Tibial nerve (tissue), 4 donors: ENCODE measurements at regions not wholly inside any gene's neighbourhood (a gene's known extent, or its start where the extent isn't known, plus 50 kb on each side); places are given as distances from the start of the nearest gene placed in this dataset.

Experiments
- DNase-seq, 2 donors: peaks; one replicate each; pipeline ENCODE4 v3.0.0-alpha.2; 2019; ENCODE audit warnings: low spot score in 2 of 2
- H3K27ac ChIP-seq, 4 donors: fragments of 200-600 bp; sonication (generic) in 3 of 4; one replicate each; pipeline ENCODE4 v1.5.1; 2017 to 2019; ENCODE audit warnings: mild to moderate bottlenecking in 1 of 4
- H3K27me3 ChIP-seq, 2 donors: fragments of 200-600 bp; sonication (generic) in 1 of 2; one replicate each; pipeline versions ENCODE4 v1.5.1 to v1.6.0; 2017 to 2019
- H3K36me3 ChIP-seq, 3 donors: fragments of 200-600 bp; sonication (generic); one replicate each; pipeline ENCODE4 v1.5.1; 2018 to 2019
- H3K4me1 ChIP-seq, 4 donors: fragments of 200-600 bp; sonication (generic) in 3 of 4; one replicate each; pipeline ENCODE4 v1.5.1; 2017 to 2019
- H3K4me3 ChIP-seq, 4 donors: fragments of 200-600 bp; sonication (generic) in 3 of 4; one replicate each; pipeline ENCODE4 v1.5.1; 2017 to 2019; ENCODE audit warnings: mild to moderate bottlenecking in 1 of 4, moderate library complexity in 1 of 4
- H3K9me3 ChIP-seq, 4 donors: fragments of 200-600 bp; sonication (generic) in 3 of 4; one replicate each; pipeline ENCODE4 v1.5.1; 2017 to 2019
- EP300 ChIP-seq, 2 donors: sonication (generic); formaldehyde crosslinking; IDR thresholded peaks; one replicate each; pipeline ENCODE4 v1.6.1; 2017; ENCODE audit warnings: antibody characterized with exemption in 2 of 2, mild to moderate bottlenecking in 1 of 2
- POLR2A ChIP-seq, 2 donors: fragments of 450-650 bp; IDR thresholded peaks; one replicate each; pipeline ENCODE4 v1.6.1; 2017; ENCODE audit warnings: antibody characterized with exemption in 2 of 2, mild to moderate bottlenecking in 2 of 2, moderate library complexity in 2 of 2
- WGBS, 2 donors: methylation state at CpG; one replicate each; pipeline ENCODE4 v1.1.5; 2018; 5-methylcytosine and 5-hydroxymethylcytosine counted together
- TF ChIP-seq, protein P1 (sequence below), 5 experiments: fragments of 200-600 bp in 3 of 5; fragments of 450-650 bp in 2 of 5; sonication (generic) in 3 of 5; IDR thresholded peaks; one replicate each; pipeline ENCODE4 v1.5.1; 2016 to 2019; ENCODE audit warnings: antibody characterized with exemption in 5 of 5, mild to moderate bottlenecking in 3 of 5, moderate library complexity in 2 of 5

- DNase-seq: no peak
- no peaks in the 10 kb centered on the region for H3K4me1 ChIP-seq
- TF ChIP-seq POLR2A (IDR thresholded peaks at IDR 0.05) (no peak), EP300 (IDR thresholded peaks at IDR 0.05) (no peak)
- TF ChIP-seq, protein P1, sequence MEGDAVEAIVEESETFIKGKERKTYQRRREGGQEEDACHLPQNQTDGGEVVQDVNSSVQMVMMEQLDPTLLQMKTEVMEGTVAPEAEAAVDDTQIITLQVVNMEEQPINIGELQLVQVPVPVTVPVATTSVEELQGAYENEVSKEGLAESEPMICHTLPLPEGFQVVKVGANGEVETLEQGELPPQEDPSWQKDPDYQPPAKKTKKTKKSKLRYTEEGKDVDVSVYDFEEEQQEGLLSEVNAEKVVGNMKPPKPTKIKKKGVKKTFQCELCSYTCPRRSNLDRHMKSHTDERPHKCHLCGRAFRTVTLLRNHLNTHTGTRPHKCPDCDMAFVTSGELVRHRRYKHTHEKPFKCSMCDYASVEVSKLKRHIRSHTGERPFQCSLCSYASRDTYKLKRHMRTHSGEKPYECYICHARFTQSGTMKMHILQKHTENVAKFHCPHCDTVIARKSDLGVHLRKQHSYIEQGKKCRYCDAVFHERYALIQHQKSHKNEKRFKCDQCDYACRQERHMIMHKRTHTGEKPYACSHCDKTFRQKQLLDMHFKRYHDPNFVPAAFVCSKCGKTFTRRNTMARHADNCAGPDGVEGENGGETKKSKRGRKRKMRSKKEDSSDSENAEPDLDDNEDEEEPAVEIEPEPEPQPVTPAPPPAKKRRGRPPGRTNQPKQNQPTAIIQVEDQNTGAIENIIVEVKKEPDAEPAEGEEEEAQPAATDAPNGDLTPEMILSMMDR (IDR thresholded peaks at IDR 0.05): no peak
- H3K4me3 ChIP-seq: no peak overlapping the region
- H3K36me3 ChIP-seq: no peaks in the 10 kb centered on the region
- no peaks in the 10 kb centered on the region for H3K27me3 ChIP-seq
- WGBS, 2 donors: 88 to 89% methylated on average over 4 of the region's 4 CpGs
- no peaks in the 10 kb centered on the region for H3K9me3 ChIP-seq
- H3K27ac ChIP-seq: no peak overlapping the region
Measured at GRCh38 chr5:8913522-8913921, 632.4 kb downstream of the SEMA5A start.

DNA sequence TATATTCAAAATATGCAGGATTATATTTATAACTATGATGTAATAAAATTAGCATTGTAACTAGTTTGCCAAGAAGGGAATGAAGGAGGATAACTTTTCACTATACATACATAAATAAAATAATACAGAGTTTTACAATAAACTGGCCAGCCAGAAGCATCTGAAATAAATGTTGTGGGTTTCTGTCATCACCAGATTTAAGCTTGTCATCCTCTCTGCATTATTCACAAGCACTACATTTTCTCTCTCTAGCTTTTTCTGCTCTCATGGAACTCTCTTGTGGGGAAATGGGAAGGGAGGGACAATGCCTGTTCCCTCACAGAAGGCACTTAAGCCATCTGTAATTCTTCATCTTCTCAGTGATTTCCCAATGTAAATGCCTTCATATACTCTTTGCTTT, 626.8 kb downstream of the SEMA5A start:
- peaks cover 0 to 3% (median 0%) of the 10 kb centered on the region in 4 donors for H3K9me3 ChIP-seq
- H3K36me3 ChIP-seq: no peaks in the 10 kb centered on the region
- TF ChIP-seq, protein P1 (IDR thresholded peaks at IDR 0.05): no peak
- TF ChIP-seq EP300 (IDR thresholded peaks at IDR 0.05) (no peak), POLR2A (IDR thresholded peaks at IDR 0.05) (no peak)
- no peak for DNase-seq
- H3K4me1 ChIP-seq: no peaks in the 10 kb centered on the region
- H3K27me3 ChIP-seq: no peaks in the 10 kb centered on the region
- no peak overlapping the region for H3K27ac ChIP-seq
- no peak overlapping the region for H3K4me3 ChIP-seq

- Histone ChIP-seq H3K27me3 (no peaks in the 10 kb centered on the region), H3K4me1 (no peaks in the 10 kb centered on the region), H3K4me3 (no peak overlapping the region), H3K27ac (no peak overlapping the region), H3K36me3 (no peaks in the 10 kb centered on the region), H3K9me3 (peaks cover 0 to 3% (median 0%) of the 10 kb centered on the region in 4 donors)
- no peak for TF ChIP-seq POLR2A (IDR thresholded peaks at IDR 0.05)
- TF ChIP-seq, protein P1 (IDR thresholded peaks at IDR 0.05): no peak
- TF ChIP-seq EP300 (IDR thresholded peaks at IDR 0.05): no peak
- WGBS, 2 donors: 43 to 50% methylated on average over 1 of the region's 1 CpG
- no peak for DNase-seq
Measured at GRCh38 chr5:8923526-8923925, 622.3 kb downstream of the SEMA5A start.

DNA sequence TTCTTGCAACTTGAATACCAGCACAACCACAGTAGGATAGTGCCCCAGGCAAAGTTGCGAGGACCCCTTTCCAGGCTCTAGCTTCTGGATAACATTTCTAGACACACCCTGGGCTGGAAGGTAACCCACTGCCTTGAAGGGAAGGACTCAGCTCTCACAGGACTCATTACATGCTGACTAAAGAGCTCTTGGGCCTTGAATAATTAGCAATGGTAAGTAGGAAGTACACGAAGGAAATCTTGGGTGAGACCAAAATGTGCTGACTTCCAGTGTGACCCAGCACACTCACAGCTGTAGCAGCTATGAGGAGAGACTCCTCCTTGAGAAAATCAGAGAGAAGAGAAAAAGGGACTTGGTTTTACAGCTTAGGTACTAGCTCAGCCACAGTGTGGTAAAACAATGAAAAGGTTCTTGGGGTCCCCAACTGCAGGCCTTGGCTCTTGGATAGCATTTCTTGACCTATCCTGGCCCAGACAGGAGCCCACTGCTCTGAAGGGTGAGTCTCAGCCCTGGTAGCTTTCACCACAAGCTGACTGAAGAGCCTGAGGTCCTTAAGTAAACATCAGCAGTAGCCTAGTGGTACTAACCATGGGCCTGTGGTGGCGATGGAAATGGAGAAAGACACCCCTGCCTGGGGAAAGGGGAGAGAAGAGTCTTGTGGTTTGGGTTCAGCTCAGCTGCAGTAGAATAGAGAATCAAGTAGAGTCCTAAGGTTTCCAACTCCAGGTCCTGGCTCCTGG, 621.7 kb downstream of the SEMA5A start:
- TF ChIP-seq EP300 (IDR thresholded peaks at IDR 0.05) (no peak), POLR2A (IDR thresholded peaks at IDR 0.05) (no peak)
- TF ChIP-seq, protein P1 (IDR thresholded peaks at IDR 0.05): no peak
- no peaks in the 10 kb centered on the region for H3K27me3 ChIP-seq
- no peaks in the 10 kb centered on the region for H3K4me1 ChIP-seq
- no peak for DNase-seq
- H3K9me3 ChIP-seq: peaks cover 0 to 3% (median 0%) of the 10 kb centered on the region in 4 donors
- H3K27ac ChIP-seq: no peak overlapping the region
- H3K36me3 ChIP-seq: no peaks in the 10 kb centered on the region
- 71 to 84% methylated on average over 3 of the region's 3 CpGs for WGBS, 2 donors
- H3K4me3 ChIP-seq: no peak overlapping the region

DNA sequence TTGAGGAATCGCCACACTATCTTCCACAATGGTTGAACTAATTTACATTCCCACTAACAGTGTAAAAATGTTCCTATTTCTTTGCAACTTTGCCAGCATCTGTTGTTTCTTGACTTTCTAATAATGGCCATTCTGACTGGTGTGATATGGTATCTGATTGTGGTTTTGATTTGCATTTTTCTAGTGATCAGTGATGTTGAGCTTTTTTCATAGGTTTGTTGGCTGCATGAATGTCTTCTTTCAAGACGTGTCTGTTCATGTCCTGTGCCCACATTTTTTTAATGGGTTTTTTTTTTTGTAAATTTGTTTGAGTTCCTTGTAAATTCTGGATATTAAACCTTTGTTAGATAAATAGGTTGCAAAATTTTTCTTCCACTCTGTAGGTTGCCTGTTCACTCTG, 615.9 kb downstream of the SEMA5A start:
- Histone ChIP-seq H3K36me3 (no peaks in the 10 kb centered on the region), H3K4me1 (no peaks in the 10 kb centered on the region), H3K27me3 (no peaks in the 10 kb centered on the region), H3K4me3 (no peak overlapping the region), H3K27ac (no peak overlapping the region), H3K9me3 (peaks cover 0 to 3% (median 0%) of the 10 kb centered on the region in 4 donors)
- TF ChIP-seq POLR2A (IDR thresholded peaks at IDR 0.05): no peak
- TF ChIP-seq, protein P1 (IDR thresholded peaks at IDR 0.05): no peak
- no peak for TF ChIP-seq EP300 (IDR thresholded peaks at IDR 0.05)
- 60 to 80% methylated on average over 2 of the region's 2 CpGs for WGBS, 2 donors
- DNase-seq: no peak
